NCI-H187 (cell line): ENCODE measurements at regions not wholly inside any gene's neighbourhood (a gene's known extent, or its start where the extent isn't known, plus 50 kb on each side); places are given as distances from the start of the nearest gene placed in this dataset.
A peak's percentile ranks its signal among the peaks of the same experiment; 100 is the strongest.

Experiments
- DNase-seq, 2 experiments: peaks; one replicate each; lab custom pipeline; 2025; lab: John Stamatoyannopoulos, UW

- no peak for DNase-seq
Observed at GRCh38 chr10:130799532-130799931, 512.0 kb downstream of the TCERG1L start.

- no peak for DNase-seq
Observed at GRCh38 chr10:130800281-130800680, 511.2 kb downstream of the TCERG1L start.

GRCh38 chr10:130801276-130801675, 510.2 kb downstream of the TCERG1L start:
- no peak for DNase-seq

- DNase-seq: no peak
Observed at GRCh38 chr10:130801784-130802183, 509.7 kb downstream of the TCERG1L start.

- DNase-seq: peak in 1 of 2 experiments; percentile 46
Observed at GRCh38 chr10:130802301-130802700, 509.2 kb downstream of the TCERG1L start.

GRCh38 chr10:130804281-130804680, 507.2 kb downstream of the TCERG1L start:
- no peak for DNase-seq

GRCh38 chr10:130804778-130805634, 506.5 kb downstream of the TCERG1L start:
- DNase-seq: no peak

GRCh38 chr10:130805635-130806030, 505.9 kb downstream of the TCERG1L start:
- DNase-seq: no peak

GRCh38 chr10:130806426-130806825, 505.1 kb downstream of the TCERG1L start:
- DNase-seq: no peak

- no peak for DNase-seq
Observed at GRCh38 chr10:130807096-130807495, 504.4 kb downstream of the TCERG1L start.

GRCh38 chr10:130807721-130808120, 503.8 kb downstream of the TCERG1L start:
- no peak for DNase-seq

- DNase-seq: no peak
Observed at GRCh38 chr10:130808243-130808642, 503.3 kb downstream of the TCERG1L start.

GRCh38 chr10:130808686-130809085, 502.8 kb downstream of the TCERG1L start:
- no peak for DNase-seq

GRCh38 chr10:130809181-130809580, 502.3 kb downstream of the TCERG1L start:
- DNase-seq: no peak

GRCh38 chr10:130809761-130810515, 501.6 kb downstream of the TCERG1L start:
- DNase-seq: no peak

- no peak for DNase-seq
Observed at GRCh38 chr10:130810856-130811255, 500.7 kb downstream of the TCERG1L start.

- DNase-seq: no peak
Observed at GRCh38 chr10:130812381-130813148, 499.0 kb downstream of the TCERG1L start.

GRCh38 chr10:130814610-130815009, 496.9 kb downstream of the TCERG1L start:
- no peak for DNase-seq

GRCh38 chr10:130816116-130816901, 495.2 kb downstream of the TCERG1L start:
- DNase-seq: no peak

GRCh38 chr10:130817046-130817624, 494.4 kb downstream of the TCERG1L start:
- no peak for DNase-seq

- no peak for DNase-seq
Observed at GRCh38 chr10:130817674-130818073, 493.8 kb downstream of the TCERG1L start.
